ENCODE measurements at regions not wholly inside any gene's neighbourhood (a gene's known extent, or its start where the extent isn't known, plus 50 kb on each side); places are given as distances from the start of the nearest gene placed in this dataset.

DNA sequence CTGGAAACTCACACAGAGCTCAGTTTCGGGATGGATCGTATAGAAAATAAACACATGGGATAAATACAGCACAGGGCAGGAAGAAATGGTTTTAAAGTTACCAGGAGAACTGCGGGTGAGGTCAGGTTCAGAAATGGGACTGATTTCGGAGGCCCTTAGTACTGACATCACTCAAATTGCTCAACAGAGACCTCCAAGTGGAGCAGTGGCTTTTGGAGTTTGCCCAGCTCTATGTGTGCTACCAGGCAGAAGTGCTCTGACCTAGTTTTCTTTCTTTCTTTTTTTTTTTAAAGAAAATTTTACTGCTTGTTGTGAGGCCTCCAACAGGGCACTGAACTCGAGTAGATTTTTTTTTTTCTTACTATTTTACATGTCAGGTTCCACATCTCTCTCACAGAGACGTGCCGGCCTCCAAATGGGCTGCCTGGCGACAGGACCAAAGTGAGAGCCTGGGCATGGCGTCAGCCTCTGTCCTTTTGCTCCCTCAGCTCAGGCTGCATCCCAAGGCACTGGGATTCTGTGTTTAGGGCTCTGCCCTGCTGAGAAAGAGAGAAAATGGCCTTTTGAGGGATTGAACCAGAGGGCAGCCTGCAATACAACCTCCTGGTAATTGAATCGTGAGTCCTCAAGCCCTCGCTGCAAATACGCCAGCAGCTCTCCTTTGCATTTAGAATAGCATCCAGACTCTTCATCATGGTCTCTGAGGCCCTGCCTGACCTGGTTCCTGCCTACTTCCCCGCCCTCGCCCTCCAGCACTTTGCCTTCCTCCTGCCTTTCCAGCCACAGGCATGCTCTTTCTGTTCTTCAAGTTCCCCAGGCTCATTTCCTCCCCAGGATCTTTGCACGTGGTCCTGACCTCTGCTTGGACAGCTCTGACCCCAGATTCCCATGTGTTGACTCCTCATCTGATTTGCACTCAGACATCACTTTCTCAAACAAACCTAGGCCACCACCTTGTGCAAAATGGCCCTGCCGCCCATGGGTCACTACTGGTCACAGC, 173.5 kb downstream of the FGF1 start:
- Mint-ChIP-seq H3K27ac (no peak overlapping the region), H3K9me3 (peaks cover 7 to 10% of the 10 kb centered on the region in 2 donors), H3K4me1 (no peaks in the 10 kb centered on the region), H3K4me3 (no peak overlapping the region), H3K27me3 (ENCODE audit: low read depth in 2 of 2) (peaks cover 3 to 16% of the 10 kb centered on the region in 2 donors), H3K36me3 (peaks cover 12% of the 10 kb centered on the region)
- Histone ChIP-seq H3K27ac (ENCODE audit: low read length) (no peak overlapping the region), H3K4me1 (ENCODE audit: control insufficient read depth, insufficient read depth, low read length) (no peaks in the 10 kb centered on the region), H3K36me3 (ENCODE audit: control insufficient read depth, insufficient read depth, low read length) (no peaks in the 10 kb centered on the region), H3K9me3 (ENCODE audit: control insufficient read depth, insufficient read depth, low read length) (no peaks in the 10 kb centered on the region), H3K27me3 (ENCODE audit: control insufficient read depth, insufficient read depth, low read length) (no peaks in the 10 kb centered on the region), H3K4me3 (ENCODE audit: low read length) (no peak overlapping the region)
- ATAC-seq = no peak
- intact Hi-C loops (cut with micrococcal nuclease) = no loop called here
- WGBS (ENCODE audit: insufficient coverage) = 82% methylated on average over 16 of the region's 16 CpGs
- TF ChIP-seq, protein P1, sequence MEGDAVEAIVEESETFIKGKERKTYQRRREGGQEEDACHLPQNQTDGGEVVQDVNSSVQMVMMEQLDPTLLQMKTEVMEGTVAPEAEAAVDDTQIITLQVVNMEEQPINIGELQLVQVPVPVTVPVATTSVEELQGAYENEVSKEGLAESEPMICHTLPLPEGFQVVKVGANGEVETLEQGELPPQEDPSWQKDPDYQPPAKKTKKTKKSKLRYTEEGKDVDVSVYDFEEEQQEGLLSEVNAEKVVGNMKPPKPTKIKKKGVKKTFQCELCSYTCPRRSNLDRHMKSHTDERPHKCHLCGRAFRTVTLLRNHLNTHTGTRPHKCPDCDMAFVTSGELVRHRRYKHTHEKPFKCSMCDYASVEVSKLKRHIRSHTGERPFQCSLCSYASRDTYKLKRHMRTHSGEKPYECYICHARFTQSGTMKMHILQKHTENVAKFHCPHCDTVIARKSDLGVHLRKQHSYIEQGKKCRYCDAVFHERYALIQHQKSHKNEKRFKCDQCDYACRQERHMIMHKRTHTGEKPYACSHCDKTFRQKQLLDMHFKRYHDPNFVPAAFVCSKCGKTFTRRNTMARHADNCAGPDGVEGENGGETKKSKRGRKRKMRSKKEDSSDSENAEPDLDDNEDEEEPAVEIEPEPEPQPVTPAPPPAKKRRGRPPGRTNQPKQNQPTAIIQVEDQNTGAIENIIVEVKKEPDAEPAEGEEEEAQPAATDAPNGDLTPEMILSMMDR (IDR thresholded peaks at IDR 0.05) = no peak
- no peak for DNase-seq

DNA sequence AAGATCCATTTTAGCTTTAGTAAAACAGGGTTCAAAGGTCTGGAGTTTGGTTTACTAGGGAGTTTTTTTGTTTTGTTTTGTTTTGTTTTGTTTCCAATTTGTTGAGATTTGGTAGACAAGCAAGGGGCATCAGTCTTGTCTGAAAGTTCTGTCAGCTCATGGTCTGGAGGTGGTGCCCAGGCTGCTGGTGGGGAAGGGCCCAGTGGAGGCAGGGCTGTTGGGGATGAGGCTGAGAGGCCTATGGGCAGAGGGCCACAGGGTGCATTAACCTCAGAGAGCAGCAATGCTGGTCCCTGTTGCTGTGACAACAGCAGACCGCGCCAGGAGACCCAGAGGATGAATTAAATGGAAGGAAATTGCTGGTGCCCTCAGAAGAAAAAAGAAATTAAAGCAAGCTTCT, 174.5 kb downstream of the FGF1 start:
- no peaks in the 10 kb centered on the region for H3K4me1 ChIP-seq (ENCODE audit: control insufficient read depth, insufficient read depth, low read length)
- WGBS (ENCODE audit: insufficient coverage) = 97% methylated on average over 2 of the region's 2 CpGs
- H3K27me3 Mint-ChIP-seq (ENCODE audit: low read depth in 2 of 2) = peaks cover 3 to 17% of the 10 kb centered on the region in 2 donors
- intact Hi-C loops (cut with micrococcal nuclease) = no loop called here
- H3K27ac Mint-ChIP-seq = no peak overlapping the region
- no peaks in the 10 kb centered on the region for H3K27me3 ChIP-seq (ENCODE audit: control insufficient read depth, insufficient read depth, low read length)
- peaks cover 2 to 3% of the 10 kb centered on the region in 2 donors for H3K9me3 Mint-ChIP-seq
- no peaks in the 10 kb centered on the region for H3K9me3 ChIP-seq (ENCODE audit: control insufficient read depth, insufficient read depth, low read length)
- H3K36me3 ChIP-seq (ENCODE audit: control insufficient read depth, insufficient read depth, low read length) = no peaks in the 10 kb centered on the region
- TF ChIP-seq, protein P1 (IDR thresholded peaks at IDR 0.05) = no peak
- no peaks in the 10 kb centered on the region for H3K4me1 Mint-ChIP-seq
- H3K27ac ChIP-seq (ENCODE audit: low read length) = no peak overlapping the region
- peaks cover 5% of the 10 kb centered on the region for H3K36me3 Mint-ChIP-seq
- DNase-seq = no peak
- no peak overlapping the region for H3K4me3 Mint-ChIP-seq
- H3K4me3 ChIP-seq (ENCODE audit: low read length) = no peak overlapping the region
- no peak for ATAC-seq

DNA sequence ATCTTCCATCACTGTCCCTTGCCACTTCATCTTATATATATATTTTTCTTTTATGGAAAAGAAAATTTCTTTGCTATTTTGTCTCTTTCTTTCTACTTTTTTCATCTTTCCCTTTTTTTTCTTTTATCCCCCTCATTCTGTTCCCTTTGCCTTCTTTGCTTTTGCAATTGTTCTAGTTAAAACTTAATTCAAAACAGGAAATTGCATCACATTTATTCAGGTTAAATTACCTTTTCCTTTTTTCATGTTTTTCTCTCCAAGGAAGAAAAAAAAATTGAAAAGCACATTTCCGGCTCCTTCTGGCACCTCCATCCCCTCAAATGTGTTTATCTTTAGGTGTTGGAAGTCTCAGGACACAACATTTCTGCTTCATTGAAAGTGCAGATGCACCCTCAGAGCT, 176.9 kb downstream of the FGF1 start:
- Histone ChIP-seq H3K4me3 (ENCODE audit: low read length) (no peak overlapping the region), H3K27ac (ENCODE audit: low read length) (no peak overlapping the region), H3K27me3 (ENCODE audit: control insufficient read depth, insufficient read depth, low read length) (no peaks in the 10 kb centered on the region), H3K9me3 (ENCODE audit: control insufficient read depth, insufficient read depth, low read length) (no peaks in the 10 kb centered on the region), H3K4me1 (ENCODE audit: control insufficient read depth, insufficient read depth, low read length) (no peaks in the 10 kb centered on the region), H3K36me3 (ENCODE audit: control insufficient read depth, insufficient read depth, low read length) (no peaks in the 10 kb centered on the region)
- DNase-seq (no peak), ATAC-seq (no peak)
- no peak overlapping the region for H3K27ac Mint-ChIP-seq
- H3K4me1 Mint-ChIP-seq = no peaks in the 10 kb centered on the region
- no peaks in the 10 kb centered on the region for H3K9me3 Mint-ChIP-seq
- H3K4me3 Mint-ChIP-seq = no peak overlapping the region
- no peaks in the 10 kb centered on the region for H3K36me3 Mint-ChIP-seq
- TF ChIP-seq, protein P1 (IDR thresholded peaks at IDR 0.05) = no peak
- intact Hi-C loops (cut with micrococcal nuclease) = no loop called here
- WGBS (ENCODE audit: insufficient coverage) = no CpG with 5 or more reads among the region's 1 CpG
- peaks cover 3 to 23% of the 10 kb centered on the region in 2 donors for H3K27me3 Mint-ChIP-seq (ENCODE audit: low read depth in 2 of 2)

All from natural killer cell (primary cell).